ENCODE measurements at regions not wholly inside any gene's neighbourhood (a gene's known extent, or its start where the extent isn't known, plus 50 kb on each side); places are given as distances from the start of the nearest gene placed in this dataset.

- Histone ChIP-seq H3K79me2 (ENCODE audit: insufficient read depth, low read length) (no peaks in the 10 kb centered on the region), H3K36me3 (ENCODE audit: insufficient read depth, low read length) (no peaks in the 10 kb centered on the region), H3K4me1 (ENCODE audit: insufficient read depth, low read length, severe bottlenecking) (no peaks in the 10 kb centered on the region), H3K4me3 (ENCODE audit: low read depth, low read length, poor library complexity, severe bottlenecking) (no peak overlapping the region), H3K4me2 (ENCODE audit: low read length) (no peak overlapping the region), H3K27me3 (ENCODE audit: insufficient read depth, low read length) (no peaks in the 10 kb centered on the region), H3F3A (ENCODE audit: insufficient read depth, low read length) (no peaks in the 10 kb centered on the region), H3K9me3 (ENCODE audit: low read length) (no peaks in the 10 kb centered on the region), H4K20me1 (ENCODE audit: insufficient read depth, low read length) (no peaks in the 10 kb centered on the region), H3K9ac (ENCODE audit: low read length) (no peak overlapping the region), H3K27ac (ENCODE audit: low read depth, low read length, poor library complexity, severe bottlenecking) (no peak overlapping the region), H3K9me2 (ENCODE audit: low read depth, low read length) (no peaks in the 10 kb centered on the region), H2AFZ (ENCODE audit: low read length) (no peak overlapping the region)
- TF ChIP-seq CTCF (IDR thresholded peaks at IDR 0.05; ENCODE audit: low read length) (no peak), EZH2 (IDR thresholded peaks at IDR 0.05; ENCODE audit: borderline replicate concordance, low read length) (no peak)
These were observed 271.5 kb upstream of the C9orf72 start for GRCh38 chr9:27844797-27845196.

- H3F3A ChIP-seq (ENCODE audit: insufficient read depth, low read length): no peaks in the 10 kb centered on the region
- no peaks in the 10 kb centered on the region for H3K27me3 ChIP-seq (ENCODE audit: insufficient read depth, low read length)
- H3K79me2 ChIP-seq (ENCODE audit: insufficient read depth, low read length): no peaks in the 10 kb centered on the region
- H3K4me2 ChIP-seq (ENCODE audit: low read length): no peak overlapping the region
- no peak overlapping the region for H2AFZ ChIP-seq (ENCODE audit: low read length)
- no peak overlapping the region for H3K27ac ChIP-seq (ENCODE audit: low read depth, low read length, poor library complexity, severe bottlenecking)
- H3K9me2 ChIP-seq (ENCODE audit: low read depth, low read length): no peaks in the 10 kb centered on the region
- H3K36me3 ChIP-seq (ENCODE audit: insufficient read depth, low read length): no peaks in the 10 kb centered on the region
- no peaks in the 10 kb centered on the region for H3K9me3 ChIP-seq (ENCODE audit: low read length)
- no peaks in the 10 kb centered on the region for H3K4me1 ChIP-seq (ENCODE audit: insufficient read depth, low read length, severe bottlenecking)
- H3K9ac ChIP-seq (ENCODE audit: low read length): no peak overlapping the region
- H3K4me3 ChIP-seq (ENCODE audit: low read depth, low read length, poor library complexity, severe bottlenecking): no peak overlapping the region
- no peaks in the 10 kb centered on the region for H4K20me1 ChIP-seq (ENCODE audit: insufficient read depth, low read length)
- no peak for TF ChIP-seq EZH2 (IDR thresholded peaks at IDR 0.05; ENCODE audit: borderline replicate concordance, low read length)
- TF ChIP-seq CTCF (IDR thresholded peaks at IDR 0.05; ENCODE audit: low read length): no peak
These were observed 274.1 kb upstream of the C9orf72 start for GRCh38 chr9:27847380-27847779.

GRCh38 chr9:27847818-27848217, 274.5 kb upstream of the C9orf72 start:
- no peaks in the 10 kb centered on the region for H3F3A ChIP-seq (ENCODE audit: insufficient read depth, low read length)
- no peaks in the 10 kb centered on the region for H3K36me3 ChIP-seq (ENCODE audit: insufficient read depth, low read length)
- no peaks in the 10 kb centered on the region for H3K9me2 ChIP-seq (ENCODE audit: low read depth, low read length)
- H3K4me3 ChIP-seq (ENCODE audit: low read depth, low read length, poor library complexity, severe bottlenecking): no peak overlapping the region
- no peaks in the 10 kb centered on the region for H4K20me1 ChIP-seq (ENCODE audit: insufficient read depth, low read length)
- no peaks in the 10 kb centered on the region for H3K79me2 ChIP-seq (ENCODE audit: insufficient read depth, low read length)
- no peak for TF ChIP-seq EZH2 (IDR thresholded peaks at IDR 0.05; ENCODE audit: borderline replicate concordance, low read length)
- TF ChIP-seq CTCF (IDR thresholded peaks at IDR 0.05; ENCODE audit: low read length): no peak
- no peaks in the 10 kb centered on the region for H3K4me1 ChIP-seq (ENCODE audit: insufficient read depth, low read length, severe bottlenecking)
- no peaks in the 10 kb centered on the region for H3K27me3 ChIP-seq (ENCODE audit: insufficient read depth, low read length)
- H3K4me2 ChIP-seq (ENCODE audit: low read length): no peak overlapping the region
- no peak overlapping the region for H3K9ac ChIP-seq (ENCODE audit: low read length)
- H3K9me3 ChIP-seq (ENCODE audit: low read length): no peaks in the 10 kb centered on the region
- no peak overlapping the region for H2AFZ ChIP-seq (ENCODE audit: low read length)
- no peak overlapping the region for H3K27ac ChIP-seq (ENCODE audit: low read depth, low read length, poor library complexity, severe bottlenecking)
